Neural progenitor cell (in vitro differentiated cells): ENCODE measurements at regions not wholly inside any gene's neighbourhood (a gene's known extent, or its start where the extent isn't known, plus 50 kb on each side); places are given as distances from the start of the nearest gene placed in this dataset.

Experiments used
- EZH2 ChIP-seq: fragments of 200-600 bp; sonication (generic); IDR thresholded peaks from 2 replicates; pipeline ENCODE4 v1.6.1; 2017; ENCODE audit warnings: antibody characterized with exemption, mild to moderate bottlenecking, moderate library complexity
- TF ChIP-seq, protein P1 (sequence below): fragments of 200-600 bp; sonication (generic); IDR thresholded peaks from 2 replicates; pipeline ENCODE4 v1.5.1; 2017; ENCODE audit warnings: antibody characterized with exemption, mild to moderate bottlenecking

DNA sequence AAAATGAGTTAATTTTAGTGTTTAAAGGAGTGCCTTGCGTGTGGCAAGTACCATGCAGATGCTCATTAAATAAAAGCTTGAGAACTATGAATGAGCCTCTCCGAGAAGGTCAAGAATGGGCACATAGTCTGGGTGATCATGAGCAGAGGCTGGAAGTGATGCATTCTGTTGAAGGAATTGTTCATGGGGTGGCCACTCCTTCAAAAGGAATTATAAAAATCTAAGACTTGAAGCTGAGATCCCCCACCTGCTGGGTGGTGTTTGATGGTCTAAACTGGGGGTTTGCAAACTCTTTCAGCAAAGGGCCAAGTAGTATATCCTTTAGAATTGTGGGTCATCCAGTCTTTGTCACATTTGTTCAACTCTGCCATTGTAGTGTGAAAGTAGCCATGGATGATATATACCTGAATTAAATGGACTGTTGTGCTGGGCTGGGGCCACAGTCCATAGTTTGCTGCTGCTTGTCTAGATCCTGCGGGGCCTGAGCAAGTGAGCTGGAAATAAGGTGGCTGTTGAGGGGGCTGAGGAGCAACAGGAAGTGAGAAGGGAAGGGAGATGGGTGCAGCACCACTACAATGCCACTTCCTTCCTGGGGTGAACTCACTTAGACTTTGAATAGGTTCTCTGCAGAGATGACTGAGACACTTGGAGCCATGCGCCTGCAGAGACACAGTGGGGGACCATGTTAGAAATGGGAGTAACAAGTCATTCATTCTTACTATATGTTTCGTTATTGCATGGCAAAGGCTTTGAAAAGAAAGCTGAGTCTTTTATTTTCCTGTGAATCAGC is 179.0 kb downstream of the SNX19 start:
- TF ChIP-seq, protein P1, sequence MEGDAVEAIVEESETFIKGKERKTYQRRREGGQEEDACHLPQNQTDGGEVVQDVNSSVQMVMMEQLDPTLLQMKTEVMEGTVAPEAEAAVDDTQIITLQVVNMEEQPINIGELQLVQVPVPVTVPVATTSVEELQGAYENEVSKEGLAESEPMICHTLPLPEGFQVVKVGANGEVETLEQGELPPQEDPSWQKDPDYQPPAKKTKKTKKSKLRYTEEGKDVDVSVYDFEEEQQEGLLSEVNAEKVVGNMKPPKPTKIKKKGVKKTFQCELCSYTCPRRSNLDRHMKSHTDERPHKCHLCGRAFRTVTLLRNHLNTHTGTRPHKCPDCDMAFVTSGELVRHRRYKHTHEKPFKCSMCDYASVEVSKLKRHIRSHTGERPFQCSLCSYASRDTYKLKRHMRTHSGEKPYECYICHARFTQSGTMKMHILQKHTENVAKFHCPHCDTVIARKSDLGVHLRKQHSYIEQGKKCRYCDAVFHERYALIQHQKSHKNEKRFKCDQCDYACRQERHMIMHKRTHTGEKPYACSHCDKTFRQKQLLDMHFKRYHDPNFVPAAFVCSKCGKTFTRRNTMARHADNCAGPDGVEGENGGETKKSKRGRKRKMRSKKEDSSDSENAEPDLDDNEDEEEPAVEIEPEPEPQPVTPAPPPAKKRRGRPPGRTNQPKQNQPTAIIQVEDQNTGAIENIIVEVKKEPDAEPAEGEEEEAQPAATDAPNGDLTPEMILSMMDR = no peak
- no peak for TF ChIP-seq EZH2
